ENCODE measurements at regions not wholly inside any gene's neighbourhood (a gene's known extent, or its start where the extent isn't known, plus 50 kb on each side); places are given as distances from the start of the nearest gene placed in this dataset.

DNA sequence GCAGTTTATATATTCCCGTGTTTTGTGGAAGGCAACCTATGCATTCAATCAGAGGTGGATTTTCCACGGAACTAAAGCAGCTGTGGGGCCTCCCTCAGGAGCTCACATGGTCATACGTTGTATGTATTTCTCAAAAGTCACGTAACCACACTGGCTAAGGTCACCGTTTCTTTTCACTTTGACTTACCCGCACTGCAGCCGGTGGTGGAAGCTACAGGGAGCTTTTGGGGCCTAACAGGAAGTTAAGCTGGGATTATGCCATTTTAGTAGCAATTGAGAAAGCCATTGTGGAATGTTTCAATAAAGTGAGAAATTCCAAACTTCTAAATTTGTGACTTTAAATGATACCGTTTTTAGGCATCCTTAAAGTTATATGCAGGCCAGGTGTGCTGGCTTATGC is 111.2 kb upstream of the KLF6 start:
- Histone ChIP-seq H2BK12ac (ENCODE audit: insufficient read length, low read depth, low read length) (no peak overlapping the region), H2BK20ac (ENCODE audit: low read depth, low read length, poor library complexity, severe bottlenecking) (no peak overlapping the region), H4K20me1 (ENCODE audit: control insufficient read depth, insufficient read depth, insufficient read length) (no peaks in the 10 kb centered on the region), H3K79me2 (ENCODE audit: insufficient read depth, low read length) (no peaks in the 10 kb centered on the region), H3K9ac (ENCODE audit: extremely low read depth, insufficient read length, low read length) (no peak overlapping the region), H3K79me1 (ENCODE audit: insufficient read depth, low read depth, low read length, poor library complexity, severe bottlenecking) (no peaks in the 10 kb centered on the region), H2AK5ac (ENCODE audit: insufficient read length, low read length) (no peak overlapping the region), H2BK15ac (ENCODE audit: low read depth, low read length) (no peak overlapping the region), H2BK5ac (ENCODE audit: insufficient read length, low read length) (no peak overlapping the region), H3K27me3 (ENCODE audit: insufficient read depth, low read length) (no peaks in the 10 kb centered on the region), H3K23ac (ENCODE audit: insufficient read length, low read depth, low read length) (no peak overlapping the region), H3K56ac (ENCODE audit: insufficient read length, low read depth, low read length) (no peak overlapping the region), H3K18ac (ENCODE audit: insufficient read length, low read depth, low read length) (no peak overlapping the region), H4K5ac (ENCODE audit: insufficient read length, low read depth, low read length) (no peak overlapping the region), H4K8ac (replicated peaks; ENCODE audit: insufficient read length, low read depth, low read length) (no peak overlapping the region), H3T11ph (ENCODE audit: low read length) (no peak overlapping the region), H3K4me2 (ENCODE audit: insufficient read depth, insufficient read length, low read length) (no peak overlapping the region), H3K9me3 (ENCODE audit: control insufficient read depth, low read depth, low read length) (no peaks in the 10 kb centered on the region), H3K27ac (ENCODE audit: insufficient read length, low read depth, low read length) (no peak overlapping the region), H2BK120ac (ENCODE audit: low read depth, low read length, poor library complexity, severe bottlenecking) (no peak overlapping the region), H3K23me2 (ENCODE audit: insufficient read length, low read depth, low read length, poor library complexity, severe bottlenecking) (no peaks in the 10 kb centered on the region), H3K4ac (ENCODE audit: low read depth, low read length) (no peak overlapping the region), H3K4me1 (ENCODE audit: insufficient read depth, low read length) (no peaks in the 10 kb centered on the region), H3K14ac (ENCODE audit: insufficient read depth, low read length) (no peak overlapping the region), H2AFZ (ENCODE audit: low read length) (no peak overlapping the region), H4K91ac (ENCODE audit: insufficient read length, low read depth, low read length) (no peak overlapping the region)
- H3K27me3 Mint-ChIP-seq (ENCODE audit: low read depth), result no peaks in the 10 kb centered on the region
- H3K36me3 Mint-ChIP-seq (ENCODE audit: insufficient read depth in 1 of 3, low read depth in 3 of 3), result no peaks in the 10 kb centered on the region; a peak in 1 of 7 replicates
- no peak for TF ChIP-seq CTCF (conservative IDR thresholded peaks at IDR 0.05)
- peaks cover 12 to 18% of the 10 kb centered on the region in 2 experiments for H3K4me1 Mint-ChIP-seq
- H3K4me3 Mint-ChIP-seq, result no peak overlapping the region
- WGBS (ENCODE audit: extremely low coverage, insufficient read length, low lambda C conversion rate), result no CpG with 5 or more reads among the region's 8 CpGs
- no peak overlapping the region for H3K27ac Mint-ChIP-seq
- DNase-seq, result no peak
- H3K9me3 Mint-ChIP-seq, result no peaks in the 10 kb centered on the region
